ENCODE measurements at regions not wholly inside any gene's neighbourhood (a gene's known extent, or its start where the extent isn't known, plus 50 kb on each side); places are given as distances from the start of the nearest gene placed in this dataset.

- TF ChIP-seq EP300 (IDR thresholded peaks at IDR 0.05; ENCODE audit: borderline replicate concordance) (no peak), TAF1 (IDR thresholded peaks at IDR 0.05; ENCODE audit: low read depth) (no peak), CEBPB (IDR thresholded peaks at IDR 0.05) (no peak), RAD21 (IDR thresholded peaks at IDR 0.05; ENCODE audit: low read depth) (no peak)
Observed at GRCh38 chr2:120952318-120952717, 216.7 kb downstream of the GLI2 start.
